Upper lobe of right lung (tissue), 1 donor: ENCODE measurements at regions not wholly inside any gene's neighbourhood (a gene's known extent, or its start where the extent isn't known, plus 50 kb on each side); places are given as distances from the start of the nearest gene placed in this dataset.

ENCODE experiments used
- ATAC-seq: fragments of 200-7000 bp; cut with Tn5 transposase; one replicate; pipeline ENCODE4 v1.9.1; 2020; ENCODE audit warnings: mild to moderate bottlenecking, moderate library complexity
- DNase-seq: peaks from one replicate; pipeline ENCODE4 v3.0.0-alpha.2; 2020
- H3K27ac ChIP-seq: fragments of 200-600 bp; one replicate; pipeline ENCODE4 v1.8.0; 2022
- H3K27me3 ChIP-seq: fragments of 200-600 bp; one replicate; pipeline ENCODE4 v1.8.0; 2022; ENCODE audit warnings: mild to moderate bottlenecking
- H3K36me3 ChIP-seq: fragments of 200-600 bp; one replicate; pipeline ENCODE4 v1.8.0; 2022
- H3K4me1 ChIP-seq: fragments of 200-600 bp; one replicate; pipeline ENCODE4 v1.8.0; 2022
- H3K4me3 ChIP-seq: fragments of 200-600 bp; one replicate; pipeline ENCODE4 v1.8.0; 2022; ENCODE audit warnings: mild to moderate bottlenecking
- H3K9me3 ChIP-seq: fragments of 200-600 bp; one replicate; pipeline ENCODE4 v1.8.0; 2022
- CTCF ChIP-seq: fragments of 200-600 bp; IDR thresholded peaks from one replicate; pipeline ENCODE4 v1.8.0; 2022; ENCODE audit warnings: antibody characterized with exemption
- intact Hi-C: fragments of 100-400 bp; cut with DNase I; formaldehyde crosslinking; loops from one replicate; pipeline ENCODE4 v1.11.0; 2022
- donor health status: DM: no; HTN: yes; CAD: no; lungs with severe emphysema.

DNA sequence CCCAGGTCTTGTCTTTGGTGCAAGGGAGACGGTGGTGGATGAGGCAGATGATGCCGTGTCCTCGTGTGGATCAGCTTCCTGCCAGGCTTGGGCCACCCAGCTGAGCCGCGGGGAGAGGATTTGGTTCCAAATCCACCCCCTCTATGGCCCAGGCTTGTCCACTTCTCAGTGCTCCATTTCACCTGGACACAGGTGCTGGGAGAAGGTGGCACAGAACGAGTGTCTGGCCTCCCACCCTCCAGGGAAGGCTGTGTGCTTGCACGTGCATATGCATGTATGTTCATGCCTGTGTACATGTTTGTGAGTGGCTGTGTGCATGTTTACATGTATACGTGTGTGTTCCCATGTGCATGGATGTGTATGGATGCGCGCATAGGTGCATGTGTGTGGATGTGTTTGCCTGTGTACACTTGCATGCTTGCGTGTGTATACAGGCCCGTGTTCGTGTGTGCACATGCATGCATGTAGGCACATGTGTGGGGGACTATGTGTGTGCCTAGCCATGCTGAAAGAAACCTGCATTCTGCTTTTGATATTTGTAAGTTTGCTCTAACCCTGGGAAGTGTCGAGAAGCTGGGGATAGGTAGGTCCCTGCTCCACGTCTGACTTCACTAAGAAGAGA is 196.3 kb downstream of the IRF8 start:
- no peak overlapping the region for H3K27ac ChIP-seq
- H3K4me3 ChIP-seq = no peak overlapping the region
- no peak for ATAC-seq
- H3K27me3 ChIP-seq = no peaks in the 10 kb centered on the region
- intact Hi-C loops = no loop called here
- H3K4me1 ChIP-seq = no peaks in the 10 kb centered on the region
- DNase-seq = peak; percentile 23
- no peaks in the 10 kb centered on the region for H3K36me3 ChIP-seq
- no peak for TF ChIP-seq CTCF
- no peaks in the 10 kb centered on the region for H3K9me3 ChIP-seq

DNA sequence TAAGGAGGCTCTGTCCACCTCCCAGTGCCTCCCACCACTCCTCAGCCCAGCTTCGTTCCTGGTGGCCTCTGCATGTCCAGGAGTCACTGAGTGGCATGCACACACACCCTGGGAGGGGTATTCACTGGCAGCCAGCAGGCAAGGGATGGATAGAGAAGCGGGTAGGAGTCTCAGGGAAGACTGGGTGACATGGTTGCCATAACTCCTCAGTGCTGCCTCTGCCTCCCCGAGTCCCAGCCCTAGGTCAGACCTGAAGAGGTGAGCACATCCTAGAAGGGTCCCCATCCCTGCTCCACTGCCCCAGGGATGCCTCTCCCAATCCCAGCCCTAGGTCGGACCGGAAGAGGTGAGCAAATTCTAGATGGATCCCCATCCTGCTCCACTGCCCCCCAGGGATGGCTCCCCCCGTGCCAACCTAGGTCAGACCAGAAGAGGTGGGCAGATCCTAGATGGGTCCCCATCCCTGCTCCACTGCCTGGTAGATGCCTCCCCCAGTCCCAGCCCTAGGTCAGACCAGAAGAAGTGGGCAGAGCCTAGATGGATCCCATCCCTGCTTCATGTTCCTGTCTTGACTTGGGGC is 197.0 kb downstream of the IRF8 start:
- H3K9me3 ChIP-seq = no peaks in the 10 kb centered on the region
- H3K4me1 ChIP-seq = no peaks in the 10 kb centered on the region
- ATAC-seq (peak; percentile 5), DNase-seq (peak; percentile 40)
- H3K27me3 ChIP-seq = no peaks in the 10 kb centered on the region
- TF ChIP-seq CTCF = no peak
- no peaks in the 10 kb centered on the region for H3K36me3 ChIP-seq
- intact Hi-C loops = no loop called here
- H3K4me3 ChIP-seq = no peak overlapping the region
- no peak overlapping the region for H3K27ac ChIP-seq

- DNase-seq (peak; percentile 5), ATAC-seq (no peak)
- Histone ChIP-seq H3K27ac (no peak overlapping the region), H3K9me3 (no peaks in the 10 kb centered on the region), H3K4me1 (no peaks in the 10 kb centered on the region), H3K4me3 (no peak overlapping the region), H3K36me3 (no peaks in the 10 kb centered on the region), H3K27me3 (no peaks in the 10 kb centered on the region)
- intact Hi-C loops = no loop called here
- TF ChIP-seq CTCF = no peak
Observed at GRCh38 chr16:86096850-86097249, 197.9 kb downstream of the IRF8 start.

DNA sequence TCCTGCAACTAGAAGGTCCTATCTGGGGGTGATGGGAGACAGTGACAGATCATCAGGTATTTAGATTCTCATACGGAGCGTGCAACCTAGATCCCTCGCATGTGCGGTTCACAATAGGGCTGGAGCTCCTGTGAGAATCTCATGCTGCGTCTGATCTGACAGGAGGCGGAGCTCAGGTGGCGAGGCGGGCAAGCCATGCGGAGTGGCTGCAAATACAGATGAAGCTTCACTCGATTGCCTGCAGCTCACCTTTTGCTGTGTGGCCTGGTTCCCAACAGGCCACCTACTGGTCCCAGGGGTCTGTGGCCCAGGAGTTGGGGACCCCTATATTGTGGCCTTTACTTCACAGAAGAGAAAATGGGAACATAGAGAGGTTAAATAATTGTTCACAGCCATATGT is 200.4 kb downstream of the IRF8 start:
- Histone ChIP-seq H3K4me1 (no peaks in the 10 kb centered on the region), H3K27me3 (no peaks in the 10 kb centered on the region), H3K9me3 (no peaks in the 10 kb centered on the region), H3K4me3 (no peak overlapping the region), H3K36me3 (no peaks in the 10 kb centered on the region), H3K27ac (no peak overlapping the region)
- ATAC-seq (no peak), DNase-seq (peak; percentile 39)
- intact Hi-C loops = no loop called here
- no peak for TF ChIP-seq CTCF

DNA sequence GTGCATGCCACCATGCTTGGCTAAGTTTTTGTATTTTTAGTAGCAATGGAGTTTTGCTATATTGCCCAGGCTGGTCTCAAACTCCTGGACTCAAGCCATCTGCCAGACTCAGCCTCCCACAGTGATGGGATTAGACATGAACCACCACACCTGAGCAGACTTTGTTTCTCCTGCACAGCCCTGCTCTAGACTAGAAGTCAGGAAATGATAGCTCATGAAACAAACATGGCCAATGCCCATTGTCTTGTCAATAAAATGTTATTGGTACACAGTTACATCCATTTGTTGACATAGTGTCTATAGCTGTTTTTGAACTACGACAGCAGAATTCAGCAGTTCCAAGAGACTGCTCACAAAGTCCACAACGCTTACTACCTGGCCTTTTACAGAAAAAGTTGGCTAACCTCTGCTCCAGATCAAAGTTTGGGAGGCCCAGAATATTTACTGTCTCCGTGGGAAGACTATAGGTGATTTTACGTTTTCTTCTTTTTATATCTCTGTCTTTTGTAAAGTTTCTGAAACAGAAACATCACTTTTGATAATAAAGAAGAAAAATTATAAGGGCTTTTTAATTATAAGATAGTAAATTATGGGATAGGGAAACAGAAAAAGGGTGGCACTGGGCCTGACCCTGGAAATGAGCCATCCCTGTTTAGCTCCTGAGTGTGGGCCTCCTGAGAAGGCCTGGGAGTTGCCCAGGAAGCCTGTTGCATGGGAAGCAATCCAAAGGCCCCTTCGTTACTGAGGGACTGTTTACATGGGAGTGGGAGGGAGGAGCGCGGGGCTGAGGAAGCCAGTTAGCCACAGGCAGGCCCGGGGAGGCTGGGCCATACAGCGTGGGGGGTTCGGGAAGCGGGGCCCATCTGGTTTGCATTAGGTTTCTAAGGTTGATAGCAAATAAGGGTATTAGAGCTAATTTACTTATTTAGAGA is 201.5 kb downstream of the IRF8 start:
- no peak for TF ChIP-seq CTCF
- Histone ChIP-seq H3K27me3 (no peaks in the 10 kb centered on the region), H3K4me1 (no peaks in the 10 kb centered on the region), H3K27ac (no peak overlapping the region), H3K9me3 (no peaks in the 10 kb centered on the region), H3K4me3 (no peak overlapping the region), H3K36me3 (no peaks in the 10 kb centered on the region)
- intact Hi-C loops = no loop called here
- peak; percentile 30 for ATAC-seq
- DNase-seq = no peak
